Left hindlimb (tissue), 1 donor: ENCODE measurements at regions not wholly inside any gene's neighbourhood (a gene's known extent, or its start where the extent isn't known, plus 50 kb on each side); places are given as distances from the start of the nearest gene placed in this dataset.

Experiments
- DNase-seq: peaks from one replicate; pipeline ENCODE4 v3.0.0-alpha.2; 2018

DNA sequence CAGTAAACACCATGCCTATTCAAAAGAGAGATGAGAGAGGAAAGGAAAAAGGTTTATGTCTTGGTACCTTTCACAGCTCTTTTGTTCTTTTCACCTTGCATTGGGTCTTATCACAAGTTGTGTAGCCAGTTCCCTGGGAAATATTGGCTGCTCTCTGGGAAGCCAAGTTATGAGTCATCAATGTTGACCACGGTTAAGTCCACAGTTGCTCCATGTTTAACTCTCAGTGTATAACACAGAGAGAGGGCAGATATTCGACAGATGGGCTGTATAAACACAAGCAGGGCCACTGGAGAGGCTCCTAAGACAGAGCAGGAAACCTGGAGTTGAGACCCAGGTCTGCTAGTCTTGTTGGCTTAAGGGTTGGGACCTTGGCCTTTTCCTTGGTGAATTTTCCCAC, 718.6 kb downstream of the QKI start:
- no peak for DNase-seq

DNA sequence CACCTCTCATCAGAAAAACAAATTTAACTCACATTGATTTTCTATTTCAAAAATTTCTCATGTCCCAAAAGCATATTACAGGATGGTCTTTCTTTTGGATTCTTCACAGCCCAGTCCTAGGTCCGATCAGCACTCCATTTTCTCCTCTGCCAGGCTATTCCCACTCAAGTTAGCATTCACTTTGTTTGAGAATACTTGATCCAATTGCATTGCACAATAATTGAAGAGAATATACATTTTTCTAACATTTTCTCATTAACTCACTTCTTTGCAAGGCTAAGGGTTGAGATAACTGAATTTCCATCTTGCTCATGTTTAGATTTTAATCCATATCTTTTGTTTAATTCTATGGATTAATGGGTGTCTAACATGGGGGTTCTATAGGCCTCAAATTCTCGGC, 716.1 kb downstream of the QKI start:
- DNase-seq = no peak

DNA sequence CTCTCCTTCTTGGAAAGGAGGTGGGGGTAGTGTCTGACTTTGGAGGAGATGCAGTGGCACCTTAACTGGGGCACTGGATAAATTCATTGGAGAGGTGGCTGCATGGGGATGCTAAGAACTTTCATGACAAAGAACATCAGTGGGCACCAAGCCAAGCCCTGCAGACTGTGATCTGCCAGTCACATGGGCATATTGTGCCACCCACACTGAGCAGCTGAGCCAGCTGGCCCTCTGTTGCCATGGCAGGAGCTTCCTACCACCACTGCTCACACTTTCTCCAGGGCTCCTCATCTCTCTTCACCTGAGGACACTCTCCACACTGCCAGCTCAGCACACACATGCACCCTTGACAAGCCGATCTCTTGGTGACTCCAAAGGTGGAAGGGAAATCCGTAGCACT, 715.6 kb downstream of the QKI start:
- no peak for DNase-seq

DNA sequence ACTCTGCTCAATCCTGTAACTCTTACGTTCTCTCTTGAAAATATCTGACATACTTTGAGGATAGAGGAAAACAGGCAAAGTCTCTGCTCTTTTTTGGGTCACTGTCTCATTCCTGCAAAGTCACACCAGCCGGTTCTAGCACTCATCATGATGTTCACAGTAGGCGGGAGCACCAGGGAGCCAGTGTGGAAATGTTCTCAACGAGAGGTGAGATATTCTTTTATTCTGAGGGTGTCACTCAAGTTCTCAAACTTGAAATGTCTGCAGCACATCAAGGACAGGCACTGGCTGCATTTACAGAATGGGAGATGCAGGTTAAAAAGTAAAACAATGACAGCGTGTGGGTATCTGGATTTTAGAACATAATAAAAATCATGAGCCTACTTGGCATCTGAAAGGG, 714.7 kb downstream of the QKI start:
- DNase-seq = no peak

DNA sequence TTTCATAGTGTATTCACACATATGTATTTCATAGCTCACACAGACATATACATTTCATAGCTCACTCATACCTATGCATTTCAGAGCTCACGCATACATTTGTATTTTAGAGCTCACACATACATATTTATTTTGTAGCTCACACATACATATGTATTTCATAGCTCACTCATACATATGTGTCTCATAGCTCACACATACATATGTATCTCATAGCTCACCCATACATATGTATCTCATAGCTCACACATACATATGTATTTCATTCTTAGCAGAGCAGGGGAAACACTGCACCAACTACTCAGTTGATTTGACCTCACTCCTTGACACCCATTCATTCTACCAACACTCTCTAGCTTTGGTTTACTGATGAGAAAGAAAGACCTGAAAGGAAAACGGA, 713.6 kb downstream of the QKI start:
- no peak for DNase-seq

DNA sequence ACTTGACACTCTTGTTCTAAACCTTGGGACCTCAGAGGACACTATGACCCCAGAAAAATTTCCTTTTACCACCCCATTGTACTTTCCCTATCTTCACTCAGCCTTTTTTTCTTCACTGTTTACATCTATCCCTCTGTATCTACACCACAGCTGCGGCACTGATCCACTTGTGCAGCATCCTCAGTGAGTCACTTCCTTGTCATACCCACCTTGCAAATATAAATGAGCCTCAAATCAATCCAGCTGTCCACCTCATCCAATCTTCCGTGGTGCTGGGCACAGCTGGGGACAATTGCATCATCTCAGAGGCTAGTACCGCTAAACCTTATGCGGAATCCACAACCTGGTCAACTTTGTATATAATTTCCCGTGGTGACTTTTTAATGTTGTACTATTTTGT, 710.5 kb downstream of the QKI start:
- no peak for DNase-seq

DNA sequence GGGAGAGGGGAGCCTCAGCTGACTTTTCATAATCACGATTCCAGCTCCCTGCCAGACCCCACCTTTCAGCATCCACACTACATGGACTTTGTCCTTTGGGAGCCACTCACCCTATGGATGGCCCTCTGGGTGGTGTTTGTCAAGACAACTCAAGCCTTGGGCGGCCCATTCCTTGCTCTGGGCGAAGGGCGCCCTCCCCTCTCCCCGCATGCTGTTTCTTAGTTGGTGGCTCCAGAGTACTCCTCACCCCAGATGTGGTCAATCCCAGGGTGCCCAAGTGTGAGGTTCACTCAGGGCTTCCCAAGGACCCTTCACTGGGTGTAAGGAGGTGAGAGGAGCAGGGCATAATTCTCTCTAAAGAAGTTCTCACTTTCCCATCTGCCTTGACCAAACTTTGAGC, 710.0 kb downstream of the QKI start:
- DNase-seq = no peak

DNA sequence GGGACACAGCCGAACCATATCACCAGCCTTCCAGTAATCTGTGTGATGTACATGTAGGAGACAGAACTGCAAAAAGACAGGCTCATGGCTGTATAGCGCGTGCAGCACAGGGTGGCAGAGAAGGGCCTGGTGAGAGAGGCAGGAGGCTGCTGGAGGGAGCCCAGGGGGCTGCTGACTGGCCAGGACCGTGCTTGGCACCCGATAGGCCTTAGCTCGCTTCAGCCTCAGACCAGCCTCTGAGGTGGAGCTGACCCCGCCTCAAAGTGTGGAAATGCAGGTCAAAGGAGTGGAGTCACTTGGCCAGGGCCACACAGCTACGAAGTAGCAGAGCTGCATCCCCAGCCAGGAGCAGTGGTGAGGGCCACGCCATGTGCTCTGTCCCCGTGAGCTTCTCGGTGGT, 707.6 kb downstream of the QKI start:
- DNase-seq = no peak

DNA sequence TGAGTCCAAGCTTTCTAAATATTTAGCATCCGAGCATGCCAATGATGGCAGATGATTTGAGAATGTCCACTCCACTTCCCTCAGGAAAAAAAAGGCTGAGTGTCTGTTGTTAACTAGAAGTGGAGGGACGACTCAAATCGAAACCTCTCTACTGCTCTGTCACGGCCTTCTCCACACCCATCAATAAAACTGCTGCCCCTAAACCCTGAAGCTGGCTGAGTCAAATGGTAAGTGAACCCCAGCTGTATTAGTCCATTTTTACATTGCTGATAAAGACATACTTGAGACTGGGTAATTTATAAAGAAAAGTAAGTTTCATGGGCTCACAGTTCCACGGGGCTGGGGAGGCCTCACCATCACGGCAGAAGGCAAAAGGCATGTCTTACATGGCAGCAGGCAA, 707.0 kb downstream of the QKI start:
- DNase-seq = no peak

DNA sequence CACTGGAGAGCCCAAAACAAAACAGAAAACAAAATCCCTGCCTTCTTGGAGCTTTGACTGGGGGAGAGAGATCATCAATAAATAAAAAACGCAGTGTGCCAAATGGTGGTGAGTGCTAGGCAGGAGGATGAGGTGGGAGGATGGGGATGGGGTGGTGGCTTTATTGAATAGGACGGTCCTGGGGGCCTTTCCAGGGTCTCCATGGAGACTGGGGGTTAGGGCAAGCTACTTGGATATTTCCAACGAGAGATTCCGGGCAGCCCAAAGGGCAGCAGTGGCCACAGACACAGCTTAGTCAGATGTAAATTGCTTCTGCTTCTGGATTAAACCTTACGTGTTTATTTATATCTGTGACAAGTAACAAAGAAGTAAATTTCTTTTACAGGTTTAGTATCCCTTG, 700.1 kb downstream of the QKI start:
- no peak for DNase-seq

DNA sequence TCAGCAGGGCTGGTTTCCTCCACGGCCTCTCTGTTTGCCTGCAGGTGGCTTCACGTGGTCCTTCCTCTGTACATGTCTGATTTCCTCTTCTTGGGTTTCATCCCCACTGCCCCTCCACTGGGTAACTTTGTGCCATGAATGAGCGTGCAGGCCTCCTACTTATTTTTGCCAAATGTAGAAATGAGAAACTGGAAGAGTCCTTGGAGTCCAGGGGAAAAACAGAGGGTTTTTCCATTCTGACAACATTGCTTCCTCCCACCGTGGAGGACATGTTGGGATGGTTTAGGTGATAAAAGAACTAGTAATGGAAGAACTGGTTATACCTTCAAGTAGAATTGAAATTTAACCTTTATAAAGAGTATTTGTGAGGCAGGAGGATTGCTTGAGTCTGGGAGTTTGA, 699.5 kb downstream of the QKI start:
- DNase-seq = no peak

DNA sequence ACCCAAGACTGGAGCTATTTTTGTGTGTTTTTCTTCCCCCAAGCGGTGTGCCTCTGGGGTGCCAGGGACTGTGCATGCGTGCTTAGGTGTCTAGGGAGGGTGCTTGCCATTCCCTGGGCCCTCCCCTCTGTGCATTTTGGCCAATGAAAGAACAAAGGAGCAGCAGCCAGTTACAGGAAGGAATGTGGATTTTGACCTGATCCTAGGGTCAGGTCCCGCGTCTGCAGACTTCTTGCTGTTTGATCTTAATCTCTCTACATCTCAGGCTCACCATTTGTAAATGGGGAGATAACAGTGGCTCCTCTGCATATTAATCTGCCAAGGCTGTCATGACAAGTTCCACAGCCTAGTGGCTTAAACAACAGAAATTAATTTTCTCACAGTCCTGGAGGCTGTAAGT, 699.1 kb downstream of the QKI start:
- no peak for DNase-seq

DNA sequence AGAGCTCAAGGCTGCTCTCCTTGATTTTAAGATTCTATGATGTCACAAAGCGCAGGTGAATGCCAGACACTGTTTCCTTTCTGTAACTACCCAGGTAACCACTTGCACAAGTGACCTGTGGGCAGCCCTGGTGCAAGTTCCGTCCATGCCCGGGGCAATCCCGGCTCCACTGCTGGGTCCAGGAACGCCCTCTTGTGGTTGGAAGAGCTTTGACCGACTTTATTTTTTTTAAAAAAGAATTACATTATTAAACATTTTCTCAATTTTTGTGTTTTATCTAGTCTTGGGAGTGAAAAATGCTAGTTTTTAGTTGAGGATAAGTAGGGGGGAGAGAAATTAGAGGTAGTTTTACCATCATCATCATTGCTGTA, 695.2 kb downstream of the QKI start:
- DNase-seq = no peak

DNA sequence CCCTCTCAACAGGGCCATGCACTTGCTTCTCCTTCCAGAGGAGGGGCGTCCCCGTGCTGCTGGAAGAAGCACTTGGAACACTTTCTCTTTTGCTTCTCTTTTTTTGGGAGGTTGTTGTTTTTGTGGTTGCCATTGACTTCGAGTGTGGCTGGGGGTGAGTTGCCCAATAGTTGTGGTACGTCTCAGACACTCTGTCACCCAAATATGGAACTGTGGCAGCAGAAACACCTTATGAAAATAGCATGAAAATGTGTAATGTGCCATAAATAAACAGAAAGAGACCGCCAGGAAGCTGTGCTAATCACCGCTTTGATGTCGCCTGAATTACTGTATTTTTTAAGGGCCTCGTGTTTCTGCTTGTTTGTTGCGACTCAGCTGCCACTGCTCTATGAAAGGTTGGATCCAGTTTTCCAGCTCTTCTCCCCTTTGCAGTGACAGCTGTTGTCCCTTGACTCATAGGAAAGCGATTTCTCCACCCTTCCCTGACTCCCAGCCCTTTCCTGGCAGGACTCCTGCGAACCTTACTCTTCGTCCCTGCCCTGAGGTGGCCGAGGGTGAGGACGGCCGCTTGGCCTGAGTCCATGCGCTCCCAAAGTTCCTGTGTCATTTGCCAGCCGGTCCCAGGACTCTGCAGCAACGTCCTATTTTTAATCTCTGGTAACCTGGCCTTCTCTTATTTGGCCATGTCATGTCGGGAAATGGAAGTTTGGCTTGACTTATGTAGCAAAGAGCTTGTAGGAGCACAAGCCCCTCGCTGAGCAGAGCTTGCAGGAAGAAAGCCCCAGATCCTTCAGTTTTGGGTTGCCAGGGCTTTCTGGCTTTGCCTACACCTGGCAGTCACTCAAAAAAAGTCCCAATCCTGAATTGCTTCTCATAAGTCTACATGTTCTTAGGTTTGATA, 694.6 kb downstream of the QKI start:
- DNase-seq = peak; percentile 60

DNA sequence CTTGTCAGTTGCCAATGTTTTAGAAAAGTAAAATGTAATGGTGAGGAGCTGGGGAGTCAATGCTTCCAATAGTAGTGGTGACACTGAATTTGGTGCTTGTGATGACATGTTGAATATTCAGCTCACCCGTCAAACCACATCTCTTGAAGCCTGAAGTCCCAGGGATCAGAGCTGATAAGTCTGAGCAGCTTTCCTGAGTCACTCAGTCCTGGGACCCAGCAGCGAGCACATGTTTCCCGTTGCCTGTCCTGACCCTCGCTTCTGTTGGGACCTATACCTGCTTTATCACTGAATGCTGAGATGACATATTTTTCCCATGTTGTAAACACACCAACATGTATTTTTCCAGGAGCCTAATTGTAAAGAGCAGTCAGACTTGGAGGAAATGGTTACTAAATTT, 693.6 kb downstream of the QKI start:
- no peak for DNase-seq

DNA sequence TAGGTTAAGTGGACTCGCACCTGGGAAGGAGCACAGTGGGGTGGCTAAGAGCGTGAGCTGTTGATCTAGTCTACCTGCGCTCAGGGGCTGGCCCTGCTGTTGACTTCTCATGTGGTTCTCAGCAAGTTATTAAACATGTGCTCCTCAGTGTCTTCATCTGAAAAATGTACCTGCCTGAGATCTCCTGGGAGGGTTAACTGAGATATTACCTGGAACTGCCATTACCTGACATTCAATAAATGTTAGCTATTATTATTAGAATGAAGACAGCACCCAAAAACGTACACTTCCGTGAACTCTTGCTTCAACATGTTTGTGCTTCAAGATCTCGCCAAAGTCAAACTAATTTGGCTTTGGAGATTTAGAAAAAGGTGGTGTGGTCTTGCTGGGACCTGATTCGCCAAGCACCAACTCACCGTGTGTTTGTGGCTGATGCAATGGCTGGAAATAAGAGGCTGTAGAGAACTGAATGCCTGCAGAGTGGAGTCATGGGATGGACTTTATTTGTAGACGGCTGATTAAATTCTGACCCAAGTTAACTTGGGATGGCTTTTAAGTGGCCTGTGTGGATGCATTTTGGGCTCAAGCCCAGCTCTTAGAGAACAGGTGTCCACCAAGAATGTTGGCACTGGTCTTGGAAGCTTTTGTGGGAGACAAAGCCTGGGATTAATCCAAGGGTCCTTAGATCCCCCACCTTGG, 692.9 kb downstream of the QKI start:
- no peak for DNase-seq

DNA sequence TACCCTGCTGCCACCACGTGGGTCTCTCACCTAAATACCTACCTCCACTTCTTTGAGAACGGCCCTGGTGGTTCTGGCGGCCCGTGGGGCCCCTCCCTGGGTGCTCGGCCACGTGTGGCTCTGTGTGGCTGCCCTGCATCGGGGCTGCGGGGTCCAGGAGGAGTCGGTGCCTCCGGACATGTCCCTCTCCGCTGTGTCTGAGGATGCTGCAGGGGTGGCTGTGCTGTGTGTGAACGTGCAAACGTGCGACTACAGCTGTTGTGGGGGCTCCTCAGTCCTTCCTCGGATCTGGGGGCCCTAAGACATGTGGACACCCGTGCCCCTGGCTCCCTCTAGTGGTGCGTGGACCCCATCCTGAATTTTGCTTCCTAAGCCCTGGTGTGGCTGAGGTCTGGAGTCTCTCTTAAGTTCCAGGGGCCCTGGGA, 691.8 kb downstream of the QKI start:
- DNase-seq = peak; percentile 53

DNA sequence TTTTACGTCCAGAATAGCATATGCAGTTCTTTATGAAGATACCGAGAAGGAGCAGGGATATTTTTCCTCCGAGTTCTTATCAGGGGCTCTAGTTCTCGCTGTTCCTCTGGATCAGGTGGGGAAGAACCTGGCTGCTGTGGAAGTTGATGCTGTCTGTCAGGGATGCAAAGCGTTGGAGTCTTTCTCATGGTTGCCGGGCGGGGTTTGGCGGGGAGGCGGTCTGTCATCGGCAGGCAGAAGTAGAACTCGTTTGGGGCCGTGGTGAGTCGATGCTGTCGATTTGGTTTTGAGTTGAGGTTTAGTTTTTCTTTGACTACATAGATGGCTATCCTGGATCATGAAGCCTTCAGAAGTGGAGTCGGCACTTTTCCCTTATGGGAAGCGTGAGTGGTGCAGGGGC, 691.2 kb downstream of the QKI start:
- DNase-seq = no peak

DNA sequence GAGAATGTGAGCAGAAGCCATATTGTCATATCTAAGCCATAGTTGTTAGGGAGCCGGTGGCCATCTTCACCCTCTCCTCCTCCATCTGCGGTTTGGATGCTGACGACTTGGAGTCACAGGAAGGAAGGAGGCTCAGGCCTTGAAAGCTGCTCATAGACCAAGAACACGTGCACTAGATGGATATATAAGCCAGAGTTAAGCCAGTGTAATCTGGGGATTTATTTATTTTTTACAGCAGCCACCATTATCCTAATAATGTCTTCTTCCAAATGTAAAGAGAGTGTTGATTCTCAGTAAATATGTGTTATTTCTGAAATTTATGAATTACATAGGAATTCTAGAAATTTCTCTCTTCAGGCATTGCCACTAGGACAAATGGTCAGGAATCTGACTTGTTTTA, 689.9 kb downstream of the QKI start:
- no peak for DNase-seq

DNA sequence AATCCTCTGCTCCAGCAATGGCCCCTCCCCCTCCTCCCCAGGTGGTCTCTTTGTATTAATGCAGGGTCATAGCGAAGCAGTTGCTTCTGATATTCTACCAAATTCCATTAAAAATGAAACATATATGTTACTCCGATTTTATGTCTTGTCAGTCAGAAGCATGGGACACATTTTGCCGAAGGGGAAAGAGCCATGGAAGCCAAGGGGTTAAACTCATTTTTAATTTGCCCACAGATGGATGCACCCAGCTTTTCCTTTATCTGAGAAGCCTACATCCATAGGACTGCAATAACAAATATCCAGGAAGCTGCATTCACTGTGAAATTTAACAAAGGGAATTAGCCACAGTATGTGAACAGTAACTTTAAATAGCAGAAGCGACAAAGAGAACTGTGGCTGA, 688.2 kb downstream of the QKI start:
- no peak for DNase-seq

DNA sequence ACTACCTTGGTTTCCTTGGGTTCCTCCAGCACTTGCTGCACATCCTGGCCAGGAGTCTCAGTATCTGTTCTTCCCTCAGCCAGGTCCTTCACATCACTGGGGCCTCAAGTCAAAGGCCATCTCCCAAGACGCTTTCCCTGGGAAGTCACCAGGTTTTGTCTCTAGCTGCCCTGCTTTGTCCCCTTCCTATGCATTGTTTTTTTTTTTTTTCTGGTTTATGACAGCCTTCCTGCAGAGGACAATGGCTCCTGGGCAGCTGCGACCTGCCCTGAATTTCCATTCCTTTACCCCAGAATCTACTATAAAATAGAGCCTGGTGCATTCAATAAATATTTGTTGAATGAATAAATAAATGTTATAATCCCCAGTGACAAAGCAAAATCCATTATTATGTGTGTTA, 687.3 kb downstream of the QKI start:
- DNase-seq = no peak

DNA sequence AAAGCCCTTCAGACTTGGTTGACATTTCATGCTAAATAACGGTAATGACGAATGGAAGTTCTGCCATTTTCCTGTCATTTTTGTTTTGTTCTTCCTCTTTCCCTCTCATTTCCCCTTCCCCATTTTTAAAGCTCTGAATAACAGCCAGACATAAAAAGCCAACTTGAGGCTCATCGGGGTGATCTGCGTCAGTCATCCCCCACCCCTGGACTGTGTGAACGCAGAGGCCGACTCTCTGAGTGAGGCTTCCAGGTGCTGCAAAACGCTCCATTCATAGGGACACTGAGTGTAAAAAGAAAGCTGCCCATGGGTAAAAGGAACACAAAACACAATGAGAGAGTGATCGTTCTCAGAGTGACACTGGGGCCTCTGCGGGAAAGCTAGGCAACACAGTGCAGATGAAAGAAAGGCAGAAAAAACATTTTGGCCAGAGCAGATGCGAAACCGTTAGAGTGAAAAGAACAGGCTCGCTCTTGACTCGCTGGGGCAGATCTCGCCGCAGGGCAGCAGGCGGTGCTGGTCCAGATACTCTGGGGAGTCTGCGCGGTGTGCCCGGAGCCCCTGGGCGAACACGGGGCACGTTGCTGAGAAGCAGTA, 684.8 kb downstream of the QKI start:
- DNase-seq = no peak

DNA sequence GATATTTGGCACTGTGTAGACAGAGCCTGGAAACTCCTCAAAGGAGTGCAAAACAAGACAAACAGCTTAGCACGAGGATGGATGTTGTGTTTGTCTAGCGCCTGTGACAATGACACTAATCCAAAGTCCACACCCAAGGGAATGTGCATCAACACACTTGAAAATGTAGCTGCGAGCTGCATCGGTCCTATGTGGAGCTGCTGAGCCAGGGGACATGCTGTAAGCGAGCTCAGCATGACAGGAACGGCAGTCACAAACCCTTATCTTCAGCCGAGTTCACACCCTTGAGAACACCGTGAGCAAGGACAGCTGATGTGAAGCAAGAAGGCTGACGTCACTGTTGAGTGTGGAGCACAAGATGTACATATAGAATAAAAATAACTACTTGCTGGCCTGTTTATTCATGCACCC, 684.3 kb downstream of the QKI start:
- DNase-seq = no peak
